ENCODE measurements at regions not wholly inside any gene's neighbourhood (a gene's known extent, or its start where the extent isn't known, plus 50 kb on each side); places are given as distances from the start of the nearest gene placed in this dataset.
"Not testable (repeated sequence)": the region's sequence is repeated elsewhere in the genome, so short reads cannot be mapped to it uniquely, and the experiment has no call there.

- Mint-ChIP-seq H3K36me3 (ENCODE audit: low read depth) (no peaks in the 10 kb centered on the region), H3K4me3 (no peak overlapping the region), H3K4me1 (ENCODE audit: low read depth) (peaks cover 10% of the 10 kb centered on the region), H3K9me3 (no peaks in the 10 kb centered on the region), H3K27me3 (no peaks in the 10 kb centered on the region), H3K27ac (no peak overlapping the region)
Observed at GRCh38 chr10:33067481-33067880, 109.5 kb upstream of the ITGB1 start.

GRCh38 chr10:33066558-33067236, 108.7 kb upstream of the ITGB1 start:
- peaks cover 10% of the 10 kb centered on the region for H3K4me1 Mint-ChIP-seq (ENCODE audit: low read depth)
- no peak overlapping the region for H3K27ac Mint-ChIP-seq
- no peaks in the 10 kb centered on the region for H3K9me3 Mint-ChIP-seq
- no peak overlapping the region for H3K4me3 Mint-ChIP-seq
- no peaks in the 10 kb centered on the region for H3K36me3 Mint-ChIP-seq (ENCODE audit: low read depth)
- no peaks in the 10 kb centered on the region for H3K27me3 Mint-ChIP-seq

- H3K4me1 Mint-ChIP-seq (ENCODE audit: low read depth), result peaks cover 10% of the 10 kb centered on the region
- no peak overlapping the region for H3K4me3 Mint-ChIP-seq
- no peaks in the 10 kb centered on the region for H3K27me3 Mint-ChIP-seq
- H3K27ac Mint-ChIP-seq, result no peak overlapping the region
- no peaks in the 10 kb centered on the region for H3K36me3 Mint-ChIP-seq (ENCODE audit: low read depth)
- no peaks in the 10 kb centered on the region for H3K9me3 Mint-ChIP-seq
Observed at GRCh38 chr10:33065111-33065510, 107.1 kb upstream of the ITGB1 start.

GRCh38 chr10:33064706-33065105, 106.7 kb upstream of the ITGB1 start:
- Mint-ChIP-seq H3K27me3 (no peaks in the 10 kb centered on the region), H3K4me3 (no peak overlapping the region), H3K9me3 (no peaks in the 10 kb centered on the region), H3K27ac (no peak overlapping the region), H3K36me3 (ENCODE audit: low read depth) (no peaks in the 10 kb centered on the region), H3K4me1 (ENCODE audit: low read depth) (peaks cover 10% of the 10 kb centered on the region)

GRCh38 chr10:33057620-33058019, 99.6 kb upstream of the ITGB1 start:
- Mint-ChIP-seq H3K4me3 (no peak overlapping the region), H3K36me3 (ENCODE audit: low read depth) (no peaks in the 10 kb centered on the region), H3K4me1 (ENCODE audit: low read depth) (no peaks in the 10 kb centered on the region), H3K9me3 (no peaks in the 10 kb centered on the region), H3K27ac (no peak overlapping the region), H3K27me3 (peaks cover 4% of the 10 kb centered on the region)

DNA sequence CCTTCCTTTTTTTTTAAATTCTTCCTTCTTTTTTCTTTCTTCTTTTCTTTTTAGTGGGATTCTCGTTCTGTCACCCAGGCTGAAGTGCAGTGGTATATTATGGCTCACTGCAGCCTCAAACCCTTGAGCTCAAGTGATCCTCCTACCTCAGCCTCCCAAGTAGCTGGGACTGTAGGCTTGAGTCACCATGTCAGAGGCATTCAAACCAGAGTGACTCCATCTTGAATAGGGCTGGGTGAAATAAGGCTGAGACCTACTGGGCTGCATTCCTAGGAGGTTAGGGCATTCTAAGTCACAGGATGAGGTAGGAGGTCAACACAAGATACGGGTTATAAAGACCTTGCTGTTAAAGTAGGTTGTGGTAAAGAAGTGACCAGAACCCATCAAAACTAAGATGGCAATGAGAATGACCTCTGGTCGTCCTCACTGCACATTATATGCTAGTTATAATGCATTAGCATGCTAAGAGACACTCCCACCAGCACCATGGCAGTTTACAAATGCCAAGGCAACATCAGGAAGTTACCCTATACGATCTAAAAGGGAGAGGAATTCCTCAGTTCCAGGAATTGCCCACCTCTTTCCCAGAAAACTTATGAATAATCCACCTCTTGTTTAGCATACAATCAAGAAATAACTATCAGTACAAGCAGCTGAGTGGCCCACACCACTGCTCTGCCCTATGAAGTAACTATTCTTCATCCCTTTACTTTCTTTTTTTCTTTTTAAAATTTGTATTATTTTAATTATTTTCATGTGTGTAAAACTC, 99.0 kb upstream of the ITGB1 start:
- H3K4me3 Mint-ChIP-seq, result no peak overlapping the region
- no peaks in the 10 kb centered on the region for H3K4me1 Mint-ChIP-seq (ENCODE audit: low read depth)
- no peaks in the 10 kb centered on the region for H3K9me3 Mint-ChIP-seq

DNA sequence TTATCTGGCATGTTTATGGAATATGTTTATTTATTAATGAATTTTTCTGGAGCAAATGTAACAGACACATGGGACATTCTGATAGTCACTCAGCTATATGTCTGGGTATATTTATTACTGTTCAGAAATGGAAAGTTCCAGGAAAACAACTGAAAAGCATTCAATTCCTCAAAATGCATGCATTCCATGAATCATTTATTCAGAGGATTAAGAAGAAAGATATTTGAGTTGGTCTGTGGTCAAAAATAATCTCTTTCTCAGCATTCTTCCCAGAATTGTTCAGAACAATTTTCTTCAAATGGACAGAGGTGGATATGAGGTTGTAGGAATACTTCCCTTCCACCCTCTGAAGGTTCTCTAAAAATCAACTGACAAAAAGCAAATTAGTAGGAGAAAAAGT, 97.6 kb upstream of the ITGB1 start:
- no peak overlapping the region for H3K4me3 Mint-ChIP-seq
- H3K27ac Mint-ChIP-seq, result no peak overlapping the region
- H3K36me3 Mint-ChIP-seq (ENCODE audit: low read depth), result no peaks in the 10 kb centered on the region
- peaks cover 9% of the 10 kb centered on the region for H3K4me1 Mint-ChIP-seq (ENCODE audit: low read depth)
- no peaks in the 10 kb centered on the region for H3K9me3 Mint-ChIP-seq
- peaks cover 7% of the 10 kb centered on the region for H3K27me3 Mint-ChIP-seq

More for the DNA sequence above, 99.0 kb upstream of the ITGB1 start:
- Mint-ChIP-seq H3K27ac (no peak overlapping the region), H3K36me3 (ENCODE audit: low read depth) (no peaks in the 10 kb centered on the region), H3K27me3 (peaks cover 7% of the 10 kb centered on the region)

DNA sequence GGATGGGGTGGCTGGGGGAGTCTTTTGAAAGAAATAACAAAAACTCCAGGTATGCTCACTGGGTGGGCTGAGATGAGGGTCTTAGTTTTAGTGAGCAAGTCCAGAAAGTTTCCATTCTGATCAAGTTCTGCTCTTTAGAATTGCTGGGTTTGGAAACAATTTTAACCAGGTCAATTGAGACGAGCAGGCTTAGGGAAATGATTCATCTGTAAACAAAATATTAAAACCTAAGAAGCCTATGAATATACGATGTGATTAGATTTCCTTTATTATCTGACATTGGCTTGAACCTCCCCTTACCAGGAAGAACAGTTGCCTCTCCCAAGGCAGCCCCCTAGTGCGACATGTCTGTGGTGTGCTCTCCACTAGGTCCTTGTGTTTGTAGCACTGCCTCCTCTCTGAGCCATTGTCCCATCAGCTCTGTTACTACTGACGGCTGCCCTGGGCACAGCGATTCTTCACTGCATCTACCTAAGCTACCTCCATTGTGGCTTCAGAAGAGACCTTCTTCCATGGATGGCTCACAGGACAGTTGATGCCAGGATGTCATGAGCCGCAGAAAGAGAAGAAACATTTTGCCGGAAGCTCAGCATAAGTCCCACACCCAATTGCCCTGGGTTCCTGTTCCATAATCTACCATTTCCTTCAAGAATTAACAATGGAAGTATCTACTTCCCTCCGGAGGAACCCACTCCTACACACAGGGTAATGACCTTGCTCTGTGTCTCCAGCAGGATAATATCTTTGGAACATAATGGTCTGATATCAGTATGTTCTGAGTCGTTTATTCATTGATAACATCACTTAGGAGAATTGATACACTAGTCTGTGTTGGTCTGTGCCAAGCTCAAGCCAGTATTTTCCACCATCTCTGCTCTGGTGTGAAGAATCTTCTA, 95.1 kb upstream of the ITGB1 start:
- no peaks in the 10 kb centered on the region for H3K36me3 Mint-ChIP-seq (ENCODE audit: low read depth)
- no peak overlapping the region for H3K4me3 Mint-ChIP-seq
- peaks cover 7% of the 10 kb centered on the region for H3K27me3 Mint-ChIP-seq
- no peak overlapping the region for H3K27ac Mint-ChIP-seq
- H3K4me1 Mint-ChIP-seq (ENCODE audit: low read depth), result peaks cover 13% of the 10 kb centered on the region
- no peaks in the 10 kb centered on the region for H3K9me3 Mint-ChIP-seq

- H3K27ac Mint-ChIP-seq, result no peak overlapping the region
- peaks cover 7% of the 10 kb centered on the region for H3K27me3 Mint-ChIP-seq
- no peak overlapping the region for H3K4me3 Mint-ChIP-seq
- H3K9me3 Mint-ChIP-seq, result no peaks in the 10 kb centered on the region
- no peaks in the 10 kb centered on the region for H3K36me3 Mint-ChIP-seq (ENCODE audit: low read depth)
- peaks cover 13% of the 10 kb centered on the region for H3K4me1 Mint-ChIP-seq (ENCODE audit: low read depth)
Observed at GRCh38 chr10:33052263-33052875, 94.3 kb upstream of the ITGB1 start.

DNA sequence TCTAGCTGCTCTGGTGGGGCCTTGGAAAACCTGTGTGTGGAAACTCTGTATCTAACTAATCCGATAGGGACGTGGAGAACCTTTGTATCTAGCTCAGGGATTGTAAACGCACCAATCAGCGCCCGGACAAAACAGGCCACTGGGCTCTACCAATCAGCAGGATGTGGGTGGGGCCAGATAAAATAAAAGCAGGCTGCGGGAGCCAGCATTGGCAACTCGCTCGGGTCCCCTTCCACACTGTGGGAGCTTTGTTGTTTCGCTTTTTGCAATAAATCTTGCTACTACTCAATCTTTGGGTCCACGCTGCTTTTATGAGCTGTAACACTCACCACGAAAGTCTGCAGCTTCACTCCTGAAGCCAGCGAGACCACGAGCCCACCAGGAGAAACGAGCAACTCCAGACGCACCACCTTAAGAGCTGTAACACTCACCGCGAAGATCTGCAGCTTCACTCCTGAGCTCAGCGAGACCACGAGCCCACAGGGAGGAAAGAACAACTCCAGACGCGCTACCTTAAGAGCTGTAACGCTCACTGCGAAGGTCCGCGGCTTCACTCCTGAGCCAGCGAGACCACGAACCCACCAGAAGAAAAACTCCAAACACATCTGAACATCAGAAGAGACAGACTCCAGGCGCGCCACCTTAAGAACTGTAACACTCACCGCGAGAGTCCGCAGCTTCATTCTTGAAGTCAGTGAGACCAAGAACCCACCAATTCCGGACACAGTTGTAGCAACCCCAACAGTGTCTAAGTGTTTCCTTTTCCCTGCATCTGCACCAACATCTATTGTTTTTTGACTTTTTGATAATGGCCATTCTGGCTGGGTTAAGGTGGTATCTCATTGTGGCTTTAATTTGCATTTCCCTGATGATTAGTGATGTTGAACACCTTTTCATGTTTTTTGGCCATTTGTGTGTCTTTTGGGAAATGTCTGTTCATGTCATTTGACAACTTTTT, 92.2 kb upstream of the ITGB1 start:
- not testable (repeated sequence) for H3K27me3 Mint-ChIP-seq; H3K36me3 Mint-ChIP-seq (ENCODE audit: low read depth); H3K9me3 Mint-ChIP-seq
- peaks cover 13% of the 10 kb centered on the region for H3K4me1 Mint-ChIP-seq (ENCODE audit: low read depth)
- peak overlapping the region; percentile 74 for H3K4me3 Mint-ChIP-seq
- peak overlapping the region; percentile 10 for H3K27ac Mint-ChIP-seq

- Mint-ChIP-seq H3K4me3 (no peak overlapping the region), H3K9me3 (no peaks in the 10 kb centered on the region), H3K27me3 (peaks cover 3% of the 10 kb centered on the region), H3K4me1 (ENCODE audit: low read depth) (peaks cover 13% of the 10 kb centered on the region), H3K27ac (no peak overlapping the region), H3K36me3 (ENCODE audit: low read depth) (no peaks in the 10 kb centered on the region)
Observed at GRCh38 chr10:33048223-33048622, 90.2 kb upstream of the ITGB1 start.

DNA sequence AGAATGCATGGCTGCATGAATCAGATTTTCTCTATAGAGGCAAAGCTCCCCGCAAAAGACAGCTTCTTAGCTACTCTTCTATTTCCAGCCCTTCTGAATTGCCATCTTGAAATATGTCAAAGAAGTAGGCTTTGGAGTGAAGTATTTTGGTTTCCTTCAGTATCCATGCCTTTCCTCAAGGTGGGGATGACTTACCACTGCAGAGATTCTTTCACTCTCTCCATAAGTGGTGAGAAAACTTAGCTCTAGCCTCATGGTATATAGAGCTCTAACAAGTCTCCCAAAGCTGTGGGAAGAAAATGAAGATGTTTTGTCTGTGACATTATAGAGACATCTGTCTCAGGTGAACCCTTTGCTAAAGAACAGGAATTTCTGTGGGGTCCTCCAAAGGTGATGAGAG, 89.6 kb upstream of the ITGB1 start:
- peaks cover 13% of the 10 kb centered on the region for H3K4me1 Mint-ChIP-seq (ENCODE audit: low read depth)
- no peaks in the 10 kb centered on the region for H3K9me3 Mint-ChIP-seq
- no peak overlapping the region for H3K27ac Mint-ChIP-seq
- no peaks in the 10 kb centered on the region for H3K36me3 Mint-ChIP-seq (ENCODE audit: low read depth)
- H3K4me3 Mint-ChIP-seq, result no peak overlapping the region
- peaks cover 3% of the 10 kb centered on the region for H3K27me3 Mint-ChIP-seq

DNA sequence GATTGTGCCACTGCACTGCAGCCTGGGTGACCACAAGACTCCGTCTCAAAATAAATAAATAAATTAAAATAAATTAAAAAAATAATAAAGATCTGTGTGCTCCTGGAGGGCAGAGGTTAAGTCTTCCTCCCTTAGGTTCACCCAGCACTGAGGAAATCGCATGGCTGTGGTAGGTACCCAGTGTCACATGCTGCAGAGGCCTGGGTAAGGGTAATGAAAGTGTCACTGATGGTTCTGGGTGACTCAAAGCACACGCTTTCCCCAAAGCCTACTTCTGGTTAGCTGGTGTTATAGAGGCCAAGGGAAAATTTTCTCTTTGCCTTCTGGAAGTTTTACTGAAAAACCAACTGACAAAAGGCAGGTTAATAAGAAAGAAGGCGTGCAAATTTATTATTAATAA, 88.8 kb upstream of the ITGB1 start:
- Mint-ChIP-seq H3K27ac (no peak overlapping the region), H3K4me1 (ENCODE audit: low read depth) (peaks cover 13% of the 10 kb centered on the region)

GRCh38 chr10:33045421-33045820, 87.4 kb upstream of the ITGB1 start:
- no peaks in the 10 kb centered on the region for H3K36me3 Mint-ChIP-seq (ENCODE audit: low read depth)
- peaks cover 4% of the 10 kb centered on the region for H3K4me1 Mint-ChIP-seq (ENCODE audit: low read depth)
- no peak overlapping the region for H3K27ac Mint-ChIP-seq
- no peaks in the 10 kb centered on the region for H3K27me3 Mint-ChIP-seq
- H3K4me3 Mint-ChIP-seq, result no peak overlapping the region
- no peaks in the 10 kb centered on the region for H3K9me3 Mint-ChIP-seq

More for the DNA sequence above, 88.8 kb upstream of the ITGB1 start:
- Mint-ChIP-seq H3K9me3 (no peaks in the 10 kb centered on the region), H3K4me3 (no peak overlapping the region), H3K36me3 (ENCODE audit: low read depth) (no peaks in the 10 kb centered on the region), H3K27me3 (no peaks in the 10 kb centered on the region)

All from stimulated activated naive CD8-positive, alpha-beta T cell treated with anti-CD3 and anti-CD28 coated beads, Interleukin-15, Interleukin-2, amounts not matched to agents 100 ng/mL and 50 ng/mL, for 24 hours (primary cell).